Epithelial cell of esophagus (primary cell): ENCODE measurements at regions not wholly inside any gene's neighbourhood (a gene's known extent, or its start where the extent isn't known, plus 50 kb on each side); places are given as distances from the start of the nearest gene placed in this dataset.

Experiments
- DNase-seq: peaks from one replicate; pipeline ENCODE4 v3.0.0; 2010; ENCODE audit warnings: low read depth
- H3K4me3 ChIP-seq: 2 replicates; pipeline ENCODE4 v1.5.1; 2011; ENCODE audit warnings: mild to moderate bottlenecking, low read length, control low read depth
- CTCF ChIP-seq: IDR thresholded peaks from 2 replicates; pipeline ENCODE4 v1.5.1; 2011; ENCODE audit warnings: low read depth, mild to moderate bottlenecking, low read length, control low read depth, inconsistent platforms; ENCODE audit not compliant: insufficient read depth; ENCODE audit errors: missing control alignments

GRCh38 chr14:58978343-58978742, 210.1 kb upstream of the DAAM1 start:
- DNase-seq, result no peak
- no peak for TF ChIP-seq CTCF
- no peak overlapping the region for H3K4me3 ChIP-seq

- no peak for TF ChIP-seq CTCF
- no peak for DNase-seq
- no peak overlapping the region for H3K4me3 ChIP-seq
Observed at GRCh38 chr14:58979325-58979724, 209.1 kb upstream of the DAAM1 start.

- DNase-seq, result no peak
- no peak for TF ChIP-seq CTCF
- no peak overlapping the region for H3K4me3 ChIP-seq
Observed at GRCh38 chr14:58981840-58982239, 206.6 kb upstream of the DAAM1 start.

- no peak for DNase-seq
- H3K4me3 ChIP-seq, result no peak overlapping the region
- TF ChIP-seq CTCF, result no peak
Observed at GRCh38 chr14:58985786-58986185, 202.7 kb upstream of the DAAM1 start.

GRCh38 chr14:58987591-58987990, 200.9 kb upstream of the DAAM1 start:
- no peak for DNase-seq
- no peak for TF ChIP-seq CTCF
- no peak overlapping the region for H3K4me3 ChIP-seq

- H3K4me3 ChIP-seq, result no peak overlapping the region
- peak; percentile 24 for DNase-seq
- no peak for TF ChIP-seq CTCF
Observed at GRCh38 chr14:58992935-58993334, 195.5 kb upstream of the DAAM1 start.

GRCh38 chr14:58994130-58994529, 194.3 kb upstream of the DAAM1 start:
- no peak for DNase-seq
- no peak for TF ChIP-seq CTCF
- no peak overlapping the region for H3K4me3 ChIP-seq
